ENCODE measurements at regions not wholly inside any gene's neighbourhood (a gene's known extent, or its start where the extent isn't known, plus 50 kb on each side); places are given as distances from the start of the nearest gene placed in this dataset.

DNA sequence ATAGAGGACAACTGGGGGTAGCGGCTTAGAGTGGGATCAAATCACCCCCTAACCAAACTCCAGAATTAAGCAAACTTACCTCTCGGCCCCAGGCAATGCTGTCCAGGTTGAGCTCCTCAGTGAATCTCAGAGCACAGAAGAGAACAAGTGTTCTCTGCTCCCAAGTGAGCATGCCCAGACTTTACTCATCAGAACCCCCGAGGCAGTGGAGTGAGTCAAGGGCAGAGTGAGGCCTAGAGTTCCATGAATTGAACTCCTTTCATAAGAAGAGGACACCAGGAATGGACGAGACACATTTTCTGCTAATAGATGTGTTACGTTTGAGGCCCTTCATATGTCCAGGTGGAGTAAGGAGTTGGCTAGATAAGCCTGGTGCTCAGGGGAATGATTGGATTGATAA, 134.0 kb upstream of the DTNBP1 start:
- Histone ChIP-seq H3K27ac (replicated peaks) (no peak overlapping the region), H3K27me3 (ENCODE audit: insufficient read depth, poor library complexity, severe bottlenecking) (no peaks in the 10 kb centered on the region), H3K4me3 (replicated peaks; ENCODE audit: insufficient read depth, low read length) (no peak overlapping the region)
- TF ChIP-seq CTCF (IDR thresholded peaks at IDR 0.05; ENCODE audit: insufficient read depth, low read length) (no peak), POLR2AphosphoS5 (IDR thresholded peaks at IDR 0.05; ENCODE audit: low read depth) (no peak), SPI1 (IDR thresholded peaks at IDR 0.05; ENCODE audit: borderline replicate concordance, low read depth) (no peak), GABPA (IDR thresholded peaks at IDR 0.05; ENCODE audit: low read depth) (no peak), REST (IDR thresholded peaks at IDR 0.05; ENCODE audit: insufficient replicate concordance, low read depth) (no peak)
- no peak for DNase-seq (ENCODE audit: low read depth in 1 of 2, low spot score in 1 of 2)

DNA sequence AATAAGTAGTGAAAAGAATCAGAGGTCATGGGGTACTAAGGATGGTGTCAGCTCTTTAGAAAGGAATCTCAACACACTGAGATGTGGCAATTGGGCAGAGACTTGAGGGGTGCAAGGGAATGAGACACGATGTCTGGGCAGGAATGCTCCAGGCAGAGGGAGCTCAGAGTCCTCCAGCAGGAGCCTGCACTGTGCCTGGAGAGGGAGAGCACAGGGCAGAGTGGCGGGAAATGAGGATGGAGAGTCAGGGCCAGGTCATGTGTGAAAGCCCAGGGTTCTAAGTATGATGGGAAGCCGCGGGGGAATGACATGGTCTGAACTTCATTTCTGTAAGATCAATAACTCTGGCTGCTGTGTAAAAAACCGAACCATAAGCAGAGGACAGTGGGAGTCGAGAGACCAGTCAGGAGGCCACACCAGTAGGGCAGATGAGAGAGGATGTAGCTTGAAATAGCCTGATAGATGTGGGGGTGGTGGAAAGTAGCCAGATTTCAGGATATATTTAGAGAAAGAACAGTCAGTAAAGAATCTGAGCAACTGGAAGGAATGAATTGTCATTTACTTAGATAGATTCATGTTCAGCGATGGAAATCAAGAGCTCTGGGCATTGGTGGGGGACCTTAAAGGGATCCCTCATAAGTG, 133.4 kb upstream of the DTNBP1 start:
- no peak for DNase-seq (ENCODE audit: low read depth in 1 of 2, low spot score in 1 of 2)
- no peak overlapping the region for H3K27ac ChIP-seq (replicated peaks)
- H3K4me3 ChIP-seq (replicated peaks; ENCODE audit: insufficient read depth, low read length) = no peak overlapping the region
- no peak for TF ChIP-seq GABPA (IDR thresholded peaks at IDR 0.05; ENCODE audit: low read depth)
- TF ChIP-seq SPI1 (IDR thresholded peaks at IDR 0.05; ENCODE audit: borderline replicate concordance, low read depth) = no peak
- no peak for TF ChIP-seq POLR2AphosphoS5 (IDR thresholded peaks at IDR 0.05; ENCODE audit: low read depth)
- no peak for TF ChIP-seq CTCF (IDR thresholded peaks at IDR 0.05; ENCODE audit: insufficient read depth, low read length)
- no peak for TF ChIP-seq REST (IDR thresholded peaks at IDR 0.05; ENCODE audit: insufficient replicate concordance, low read depth)
- H3K27me3 ChIP-seq (ENCODE audit: insufficient read depth, poor library complexity, severe bottlenecking) = no peaks in the 10 kb centered on the region

- no peak overlapping the region for H3K27ac ChIP-seq (replicated peaks)
- no peaks in the 10 kb centered on the region for H3K27me3 ChIP-seq (ENCODE audit: insufficient read depth, poor library complexity, severe bottlenecking)
- DNase-seq (ENCODE audit: low read depth in 1 of 2, low spot score in 1 of 2) = no peak
- no peak overlapping the region for H3K4me3 ChIP-seq (replicated peaks; ENCODE audit: insufficient read depth, low read length)
- TF ChIP-seq POLR2AphosphoS5 (IDR thresholded peaks at IDR 0.05; ENCODE audit: low read depth) (no peak), REST (IDR thresholded peaks at IDR 0.05; ENCODE audit: insufficient replicate concordance, low read depth) (no peak), GABPA (IDR thresholded peaks at IDR 0.05; ENCODE audit: low read depth) (no peak), SPI1 (IDR thresholded peaks at IDR 0.05; ENCODE audit: borderline replicate concordance, low read depth) (no peak), CTCF (IDR thresholded peaks at IDR 0.05; ENCODE audit: insufficient read depth, low read length) (no peak)
These were observed 131.0 kb upstream of the DTNBP1 start for GRCh38 chr6:15793826-15794225.

Measured in HL-60 (cell line).